A549 (cell line): ENCODE measurements at regions not wholly inside any gene's neighbourhood (a gene's known extent, or its start where the extent isn't known, plus 50 kb on each side); places are given as distances from the start of the nearest gene placed in this dataset.

Source experiments
- ATAC-seq, 2 experiments: fragments of 200-7000 bp in 1 of 2; fragments of >200 bp in 1 of 2; cut with Nextera tagmentation in 1 of 2; cut with Tn5 transposase in 1 of 2; 3 replicates each; pipeline versions ENCODE4 v1.8.0 to v1.9.1; 2018 to 2020; ENCODE audit warnings: mild to moderate bottlenecking in 1 of 2, moderate library complexity in 1 of 2
- CTCF ChIA-PET: fragments of 300-600 bp; sonication (Branson Sonifier 250); formaldehyde crosslinking; extraction: SDS; loops from one replicate; lab custom pipeline; 2021; ENCODE audit warnings: antibody characterized with exemption, inconsistent platforms; lab: Yijun Ruan, JAX
- POLR2A ChIA-PET: fragments of 350-600 bp; formaldehyde crosslinking; extraction: SDS; loops from one replicate; lab custom pipeline; 2021; ENCODE audit warnings: antibody characterized with exemption, inconsistent platforms; lab: Yijun Ruan, JAX
- DNase-seq, 2 experiments: peaks; one replicate each; pipeline versions ENCODE4 v3.0.0 to v3.0.0-alpha.2; 2011 to 2016; ENCODE audit warnings: low read depth in 1 of 2, low spot score in 1 of 2
- FAIRE-seq: peaks from 2 replicates; lab custom pipeline; 2011; peaks lifted over from hg19 to GRCh38; lab: Jason Lieb, UNC
- H3K27ac ChIP-seq, 2 experiments: fragments of >200 bp; sonication (Bioruptor Twin); formaldehyde crosslinking; 3 replicates each; pipeline ENCODE4 v1.5.1; 2016 to 2017
- H3K4me1 ChIP-seq: fragments of >200 bp; sonication (Bioruptor Twin); formaldehyde crosslinking; 3 replicates; pipeline ENCODE4 v1.6.1; 2016
- H3K4me2 ChIP-seq: fragments of >200 bp; sonication (Bioruptor Twin); formaldehyde crosslinking; 3 replicates; pipeline ENCODE4 v1.6.1; 2016
- H3K4me3 ChIP-seq: fragments of >200 bp; sonication (Bioruptor Twin); formaldehyde crosslinking; 3 replicates; pipeline ENCODE4 v1.5.1; 2016
- H3K9me3 ChIP-seq: fragments of >200 bp; sonication (Bioruptor Twin); formaldehyde crosslinking; 3 replicates; pipeline ENCODE4 v1.6.1; 2016
- BHLHE40 ChIP-seq: IDR thresholded peaks from 2 replicates; pipeline ENCODE4 v1.6.1; 2012; ENCODE audit warnings: low read depth, low read length, inconsistent platforms
- CBX2 ChIP-seq: fragments of 200-600 bp; sonication (generic); IDR thresholded peaks from 2 replicates; pipeline ENCODE4 v1.6.1; 2016; ENCODE audit warnings: low read depth, mild to moderate bottlenecking, borderline replicate concordance
- CBX8 ChIP-seq: fragments of 200-600 bp; sonication (generic); IDR thresholded peaks from 2 replicates; pipeline ENCODE4 v1.6.1; 2016
- CEBPB ChIP-seq, 2 experiments: fragments of >200 bp in 1 of 2; sonication (Bioruptor Twin) in 1 of 2; formaldehyde crosslinking in 1 of 2; IDR thresholded peaks; 2 replicates each; pipeline ENCODE4 v1.6.1; 2012 to 2016
- CHD2 ChIP-seq: fragments of 150-350 bp; IDR thresholded peaks from 2 replicates; pipeline ENCODE4 v1.6.1; 2014; ENCODE audit warnings: low read length; ENCODE audit not compliant: partially characterized antibody
- CHD4 ChIP-seq: fragments of 200-600 bp; sonication (generic); IDR thresholded peaks from 2 replicates; pipeline ENCODE4 v1.6.1; 2016; ENCODE audit warnings: antibody characterized with exemption, mild to moderate bottlenecking, borderline replicate concordance
- EHF ChIP-seq: fragments of 250-450 bp; sonication (Bioruptor Pico); IDR thresholded peaks from 2 replicates; pipeline ENCODE4 v1.5.0; 2020; ENCODE audit warnings: mild to moderate bottlenecking
- EHMT2 ChIP-seq: fragments of 200-600 bp; sonication (generic); IDR thresholded peaks from 2 replicates; pipeline ENCODE4 v1.6.1; 2016; ENCODE audit warnings: antibody characterized with exemption, low read depth, mild to moderate bottlenecking, moderate library complexity
- EP300 ChIP-seq, 2 experiments: fragments of >200 bp; sonication (Bioruptor Twin); formaldehyde crosslinking; IDR thresholded peaks; 2 replicates in 1 of 2; 3 replicates in 1 of 2; pipeline ENCODE4 v1.6.1; 2016 to 2017
- FOSB ChIP-seq: fragments of 250-450 bp; sonication (Bioruptor Pico); IDR thresholded peaks from 2 replicates; pipeline ENCODE4 v1.5.0; 2020; ENCODE audit warnings: mild to moderate bottlenecking, moderate library complexity
- HOXA7 ChIP-seq: fragments of 250-450 bp; sonication (Bioruptor Pico); IDR thresholded peaks from 2 replicates; pipeline ENCODE4 v1.5.0; 2020; ENCODE audit warnings: mild to moderate bottlenecking, moderate library complexity
- HOXB13 ChIP-seq: fragments of 250-450 bp; sonication (Bioruptor Pico); IDR thresholded peaks from 2 replicates; pipeline ENCODE4 v1.5.0; 2020; ENCODE audit warnings: low read depth, mild to moderate bottlenecking, moderate library complexity
- HOXB5 ChIP-seq: fragments of 250-450 bp; sonication (Bioruptor Pico); IDR thresholded peaks from 2 replicates; pipeline ENCODE4 v1.5.0; 2020; ENCODE audit warnings: mild to moderate bottlenecking, moderate library complexity
- JUN ChIP-seq, 2 experiments: fragments of >200 bp; sonication (Bioruptor Twin); formaldehyde crosslinking; IDR thresholded peaks; 2 replicates in 1 of 2; 3 replicates in 1 of 2; pipeline ENCODE4 v1.6.1; 2016 to 2017
- JUNB ChIP-seq: fragments of >200 bp; sonication (Bioruptor Twin); formaldehyde crosslinking; IDR thresholded peaks from 2 replicates; pipeline ENCODE4 v1.6.1; 2016
- NPAS2 ChIP-seq: fragments of 250-450 bp; sonication (Bioruptor Pico); IDR thresholded peaks from 2 replicates; pipeline ENCODE4 v1.8.0; 2022; ENCODE audit warnings: mild to moderate bottlenecking, moderate library complexity, borderline replicate concordance
- PHF8 ChIP-seq: fragments of 200-600 bp; sonication (generic); IDR thresholded peaks from 2 replicates; pipeline ENCODE4 v1.6.1; 2016; ENCODE audit warnings: low read depth, mild to moderate bottlenecking, antibody characterized with exemption, moderate library complexity, borderline replicate concordance
- RAD21 ChIP-seq, 2 experiments: fragments of >200 bp in 1 of 2; sonication (Bioruptor Twin) in 1 of 2; formaldehyde crosslinking in 1 of 2; IDR thresholded peaks in 1 of 2; conservative IDR thresholded peaks in 1 of 2; 2 replicates in 1 of 2; 3 replicates in 1 of 2; pipeline ENCODE4 v1.6.1; 2012 to 2018; ENCODE audit warnings: inconsistent platforms in 1 of 2
- RFX5 ChIP-seq: fragments of 450-650 bp; IDR thresholded peaks from 2 replicates; pipeline ENCODE4 v1.7.1; 2014; ENCODE audit warnings: antibody characterized with exemption, mild to moderate bottlenecking, moderate library complexity
- RNF2 ChIP-seq: fragments of 200-600 bp; sonication (generic); IDR thresholded peaks from 2 replicates; pipeline ENCODE4 v1.6.1; 2016; ENCODE audit warnings: low read depth, mild to moderate bottlenecking, antibody characterized with exemption, moderate library complexity, borderline replicate concordance
- SMC3 ChIP-seq: fragments of >200 bp; sonication (Bioruptor Twin); formaldehyde crosslinking; IDR thresholded peaks from 3 replicates; pipeline ENCODE4 v1.6.1; 2018; ENCODE audit warnings: inconsistent platforms
- SREBF2 ChIP-seq: fragments of 450-650 bp; IDR thresholded peaks from 2 replicates; pipeline ENCODE4 v1.6.1; 2014; ENCODE audit warnings: mild to moderate bottlenecking, moderate library complexity
- ZFP36 ChIP-seq: fragments of 450-650 bp; IDR thresholded peaks from 2 replicates; pipeline ENCODE4 v1.6.1; 2014; ENCODE audit warnings: borderline replicate concordance; ENCODE audit not compliant: partially characterized antibody
- ZNF302 ChIP-seq: fragments of 250-450 bp; sonication (Bioruptor Pico); IDR thresholded peaks from 2 replicates; pipeline ENCODE4 v1.9.0; 2021; ENCODE audit warnings: inconsistent platforms, mild to moderate bottlenecking, moderate library complexity
- WGBS: methylation state at CpG from one replicate; pipeline ENCODE4 v1.1.6; 2017; ENCODE audit errors: missing lambda C conversion rate; 5-methylcytosine and 5-hydroxymethylcytosine counted together
- TF ChIP-seq, protein P1 (sequence below): fragments of >200 bp; sonication (Bioruptor Twin); formaldehyde crosslinking; IDR thresholded peaks from 3 replicates; pipeline ENCODE4 v1.6.1; 2016
- TF ChIP-seq, protein P2 (sequence below): IDR thresholded peaks from 2 replicates; pipeline ENCODE4 v1.6.1; 2012
- TF ChIP-seq, protein P3 (sequence below): fragments of 250-450 bp; sonication (Bioruptor Pico); IDR thresholded peaks from 2 replicates; pipeline ENCODE4 v1.5.0; 2021; ENCODE audit warnings: mild to moderate bottlenecking, moderate library complexity, borderline replicate concordance
- TF ChIP-seq, protein P4 (sequence below): fragments of >200 bp; sonication (Bioruptor Twin); formaldehyde crosslinking; IDR thresholded peaks from 2 replicates; pipeline ENCODE4 v1.6.1; 2016

DNA sequence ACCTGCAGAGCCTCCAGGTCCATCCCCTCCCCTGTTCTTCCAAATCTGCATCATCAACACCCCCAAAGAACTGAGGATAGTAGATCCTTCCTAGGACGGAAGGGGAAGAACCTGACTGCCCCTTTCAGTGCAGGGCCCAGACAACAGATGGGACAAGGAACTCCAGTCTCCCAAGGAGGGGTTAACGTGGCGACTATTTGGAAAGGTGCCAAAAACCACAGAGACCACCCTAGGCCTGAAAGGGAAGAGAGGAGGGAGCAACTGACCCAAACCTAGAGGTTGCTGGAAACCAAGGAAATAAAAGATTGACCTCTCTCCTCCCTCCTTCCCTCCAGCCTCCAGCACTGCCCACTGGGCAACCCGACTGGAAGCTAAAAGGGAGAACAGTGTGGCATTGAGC is 59.7 kb upstream of the NEURL1B start:
- ATAC-seq (no peak), FAIRE-seq (no peak), DNase-seq (no peak)
- WGBS, result 30% methylated on average over 4 of the region's 4 CpGs
- Histone ChIP-seq H3K27ac (no peak overlapping the region), H3K9me3 (no peaks in the 10 kb centered on the region), H3K4me3 (no peak overlapping the region), H3K4me2 (no peak overlapping the region), H3K4me1 (no peaks in the 10 kb centered on the region)
- ChIA-PET CTCF (interaction anchor here (2.3 kb wide), 1 partner anchor 14 kb away, joined by 6 read pairs; no protein-coding TSS in a partner anchor), POLR2A (no interaction called here)
- TF ChIP-seq RAD21 (conservative IDR thresholded peaks at IDR 0.05 in 1 of 2, IDR thresholded peaks at IDR 0.05 in 1 of 2) (no peak), CEBPB (IDR thresholded peaks at IDR 0.05) (no peak), CBX8 (no peak), SREBF2 (no peak)

DNA sequence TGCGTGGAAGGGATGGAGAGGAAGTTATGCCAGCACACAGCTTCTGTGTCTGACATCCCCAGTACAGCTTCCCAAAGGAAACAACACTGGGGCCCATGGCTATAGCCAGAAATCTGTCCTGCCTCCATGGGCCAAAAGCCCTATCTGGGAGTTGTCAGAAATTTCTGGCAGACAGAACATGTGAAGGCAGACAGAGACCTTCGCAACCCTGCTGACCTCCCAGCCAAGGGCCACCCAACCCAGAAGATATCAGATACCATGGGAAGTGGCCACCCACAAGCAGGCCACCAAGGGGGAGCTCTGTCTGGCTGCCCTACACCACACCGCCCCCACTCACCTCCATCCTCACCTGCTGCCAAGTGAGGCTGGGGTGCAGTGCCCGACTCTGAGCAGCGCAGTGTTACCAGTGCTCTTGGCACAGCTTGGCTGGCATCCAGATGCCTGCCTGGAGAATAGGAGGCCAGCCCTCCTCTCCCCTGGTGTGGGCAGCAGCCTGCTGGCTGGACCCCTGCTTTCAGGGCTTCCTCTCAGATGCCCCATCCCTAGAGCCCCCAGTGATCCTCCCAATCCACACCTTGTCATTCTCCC is 61.6 kb upstream of the NEURL1B start:
- no peak overlapping the region for H3K4me2 ChIP-seq
- H3K4me3 ChIP-seq, result no peak overlapping the region
- FAIRE-seq (no peak), ATAC-seq (no peak), DNase-seq (no peak)
- 83% methylated on average over 5 of the region's 5 CpGs for WGBS
- POLR2A ChIA-PET, result no interaction called here
- no peaks in the 10 kb centered on the region for H3K9me3 ChIP-seq
- H3K4me1 ChIP-seq, result no peaks in the 10 kb centered on the region
- CTCF ChIA-PET, result interaction anchor here (0.9 to 1.4 kb wide), 3 partner anchors 9 to 118 kb away, joined by 3 to 4 read pairs (median 3); no protein-coding TSS in a partner anchor
- no peak overlapping the region for H3K27ac ChIP-seq
- no peak for TF ChIP-seq RFX5
- no peak for TF ChIP-seq CHD4
- no peak for TF ChIP-seq FOSB
- TF ChIP-seq, protein P1, sequence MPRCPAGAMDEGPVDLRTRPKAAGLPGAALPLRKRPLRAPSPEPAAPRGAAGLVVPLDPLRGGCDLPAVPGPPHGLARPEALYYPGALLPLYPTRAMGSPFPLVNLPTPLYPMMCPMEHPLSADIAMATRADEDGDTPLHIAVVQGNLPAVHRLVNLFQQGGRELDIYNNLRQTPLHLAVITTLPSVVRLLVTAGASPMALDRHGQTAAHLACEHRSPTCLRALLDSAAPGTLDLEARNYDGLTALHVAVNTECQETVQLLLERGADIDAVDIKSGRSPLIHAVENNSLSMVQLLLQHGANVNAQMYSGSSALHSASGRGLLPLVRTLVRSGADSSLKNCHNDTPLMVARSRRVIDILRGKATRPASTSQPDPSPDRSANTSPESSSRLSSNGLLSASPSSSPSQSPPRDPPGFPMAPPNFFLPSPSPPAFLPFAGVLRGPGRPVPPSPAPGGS, result no peak
- no peak for TF ChIP-seq HOXA7 (CRISPR knock-in tag)
- no peak for TF ChIP-seq CEBPB (IDR thresholded peaks at IDR 0.05)
- no peak for TF ChIP-seq PHF8
- no peak for TF ChIP-seq EHMT2
- TF ChIP-seq EHF (CRISPR knock-in tag), result no peak
- no peak for TF ChIP-seq HOXB13 (CRISPR knock-in tag)
- TF ChIP-seq RNF2, result no peak
- TF ChIP-seq JUNB, result no peak
- TF ChIP-seq ZNF302 (CRISPR knock-in tag), result no peak
- TF ChIP-seq ZFP36, result no peak
- TF ChIP-seq, protein P2, sequence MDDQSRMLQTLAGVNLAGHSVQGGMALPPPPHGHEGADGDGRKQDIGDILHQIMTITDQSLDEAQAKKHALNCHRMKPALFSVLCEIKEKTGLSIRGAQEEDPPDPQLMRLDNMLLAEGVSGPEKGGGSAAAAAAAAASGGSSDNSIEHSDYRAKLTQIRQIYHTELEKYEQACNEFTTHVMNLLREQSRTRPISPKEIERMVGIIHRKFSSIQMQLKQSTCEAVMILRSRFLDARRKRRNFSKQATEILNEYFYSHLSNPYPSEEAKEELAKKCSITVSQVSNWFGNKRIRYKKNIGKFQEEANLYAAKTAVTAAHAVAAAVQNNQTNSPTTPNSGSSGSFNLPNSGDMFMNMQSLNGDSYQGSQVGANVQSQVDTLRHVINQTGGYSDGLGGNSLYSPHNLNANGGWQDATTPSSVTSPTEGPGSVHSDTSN, result no peak
- no peak for TF ChIP-seq NPAS2 (CRISPR knock-in tag)
- TF ChIP-seq SMC3, result no peak
- TF ChIP-seq HOXB5 (CRISPR knock-in tag), result no peak

DNA sequence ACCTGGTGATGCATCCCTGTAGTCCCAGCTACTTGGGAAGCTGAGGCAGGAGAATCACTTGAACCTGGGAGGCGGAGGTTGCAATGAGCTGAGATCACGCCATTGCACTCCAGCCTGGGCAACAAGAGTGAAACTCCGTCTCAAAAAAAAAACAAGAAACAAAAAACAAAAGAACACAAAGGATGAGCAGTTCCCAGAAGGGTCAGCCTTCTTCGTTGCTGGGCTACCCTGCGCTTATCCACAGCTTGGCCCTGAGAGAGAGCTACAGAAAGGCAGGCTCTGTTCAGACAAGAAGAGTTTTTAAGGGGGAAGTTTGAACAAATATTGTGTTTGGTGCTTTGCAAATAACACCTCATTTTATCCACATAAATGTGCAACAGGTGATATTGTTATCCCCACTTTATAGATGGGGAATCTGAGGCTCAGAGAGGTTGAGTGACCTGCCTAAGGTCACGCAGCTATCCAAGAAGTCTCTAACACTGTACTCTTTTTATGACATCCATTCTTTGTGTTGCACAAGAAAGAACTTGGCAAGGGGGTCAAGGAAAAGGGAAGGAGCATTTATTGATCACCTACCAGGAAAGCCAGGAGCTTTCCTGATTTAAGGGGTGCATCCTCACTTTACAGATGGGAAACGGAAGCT is 63.7 kb upstream of the NEURL1B start:
- DNase-seq, result no peak
- ATAC-seq, result no peak
- Histone ChIP-seq H3K27ac (no peak overlapping the region), H3K4me1 (no peaks in the 10 kb centered on the region), H3K4me3 (no peak overlapping the region), H3K4me2 (no peak overlapping the region), H3K9me3 (no peaks in the 10 kb centered on the region)
- ChIA-PET CTCF (interaction anchor here (2.1 kb wide), 1 partner anchor 12 kb away, joined by 5 read pairs; no protein-coding TSS in a partner anchor), POLR2A (no interaction called here)
- 75% methylated on average over 7 of the region's 7 CpGs for WGBS
- no peak for FAIRE-seq
- TF ChIP-seq EP300 (IDR thresholded peaks at IDR 0.05), result no peak
- TF ChIP-seq, protein P3, sequence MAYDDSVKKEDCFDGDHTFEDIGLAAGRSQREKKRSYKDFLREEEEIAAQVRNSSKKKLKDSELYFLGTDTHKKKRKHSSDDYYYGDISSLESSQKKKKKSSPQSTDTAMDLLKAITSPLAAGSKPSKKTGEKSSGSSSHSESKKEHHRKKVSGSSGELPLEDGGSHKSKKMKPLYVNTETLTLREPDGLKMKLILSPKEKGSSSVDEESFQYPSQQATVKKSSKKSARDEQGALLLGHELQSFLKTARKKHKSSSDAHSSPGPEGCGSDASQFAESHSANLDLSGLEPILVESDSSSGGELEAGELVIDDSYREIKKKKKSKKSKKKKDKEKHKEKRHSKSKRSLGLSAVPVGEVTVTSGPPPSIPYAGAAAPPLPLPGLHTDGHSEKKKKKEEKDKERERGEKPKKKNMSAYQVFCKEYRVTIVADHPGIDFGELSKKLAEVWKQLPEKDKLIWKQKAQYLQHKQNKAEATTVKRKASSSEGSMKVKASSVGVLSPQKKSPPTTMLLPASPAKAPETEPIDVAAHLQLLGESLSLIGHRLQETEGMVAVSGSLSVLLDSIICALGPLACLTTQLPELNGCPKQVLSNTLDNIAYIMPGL, result no peak
- no peak for TF ChIP-seq ZFP36
- no peak for TF ChIP-seq RFX5
- no peak for TF ChIP-seq RNF2
- TF ChIP-seq ZNF302 (CRISPR knock-in tag), result no peak
- no peak for TF ChIP-seq JUN (IDR thresholded peaks at IDR 0.05)
- TF ChIP-seq CHD2, result no peak
- TF ChIP-seq, protein P1, result no peak
- TF ChIP-seq, protein P4, sequence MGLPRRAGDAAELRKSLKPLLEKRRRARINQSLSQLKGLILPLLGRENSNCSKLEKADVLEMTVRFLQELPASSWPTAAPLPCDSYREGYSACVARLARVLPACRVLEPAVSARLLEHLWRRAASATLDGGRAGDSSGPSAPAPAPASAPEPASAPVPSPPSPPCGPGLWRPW, result no peak
- TF ChIP-seq CBX2, result no peak
- TF ChIP-seq JUNB, result no peak
- TF ChIP-seq BHLHE40, result no peak
- no peak for TF ChIP-seq CEBPB (IDR thresholded peaks at IDR 0.05)
